NB4 (cell line): ENCODE measurements at regions not wholly inside any gene's neighbourhood (a gene's known extent, or its start where the extent isn't known, plus 50 kb on each side); places are given as distances from the start of the nearest gene placed in this dataset.

Experiments
- CTCF ChIP-seq: IDR thresholded peaks from one replicate; pipeline ENCODE4 v1.5.1; 2012; ENCODE audit warnings: low read depth, low read length
- POLR2A ChIP-seq: IDR thresholded peaks from 2 replicates; pipeline ENCODE4 v1.6.1; 2011; ENCODE audit warnings: mild to moderate bottlenecking; ENCODE audit not compliant: insufficient read length; ENCODE audit errors: extremely low read depth

- TF ChIP-seq CTCF (no peak), POLR2A (no peak)
Observed at GRCh38 chr7:155887174-155887525, 74.9 kb upstream of the SHH start.
